Peyer's patch (tissue), 4 donors: ENCODE measurements at regions not wholly inside any gene's neighbourhood (a gene's known extent, or its start where the extent isn't known, plus 50 kb on each side); places are given as distances from the start of the nearest gene placed in this dataset.

Experiments used
- CTCF ChIP-seq, 6 experiments: fragments of 450-650 bp in 4 of 6; fragments of 200-600 bp in 2 of 6; sonication (generic) in 1 of 6; IDR thresholded peaks; one replicate each; pipeline ENCODE4 v1.5.1; 2017 to 2019; ENCODE audit warnings: antibody characterized with exemption in 6 of 6, mild to moderate bottlenecking in 3 of 6, moderate library complexity in 1 of 6
- POLR2A ChIP-seq, 2 donors: fragments of 450-650 bp; IDR thresholded peaks; one replicate each; pipeline ENCODE4 v1.5.1; 2017; ENCODE audit warnings: antibody characterized with exemption in 2 of 2, mild to moderate bottlenecking in 2 of 2, moderate library complexity in 2 of 2

- TF ChIP-seq CTCF (IDR thresholded peaks at IDR 0.05) (no peak), POLR2A (IDR thresholded peaks at IDR 0.05) (no peak)
Observed at GRCh38 chr14:22502007-22502406, 87.0 kb downstream of the DAD1 start.
